Thyroid gland (tissue), 4 donors: ENCODE measurements at regions not wholly inside any gene's neighbourhood (a gene's known extent, or its start where the extent isn't known, plus 50 kb on each side); places are given as distances from the start of the nearest gene placed in this dataset.

Source experiments
- CTCF ChIP-seq, 6 experiments: fragments of 200-600 bp in 3 of 6; fragments of 450-650 bp in 3 of 6; sonication (generic) in 3 of 6; IDR thresholded peaks; one replicate each; pipeline ENCODE4 v1.5.1; 2016 to 2019; ENCODE audit warnings: antibody characterized with exemption in 6 of 6, mild to moderate bottlenecking in 2 of 6, inconsistent platforms in 1 of 6, moderate library complexity in 1 of 6
- POLR2A ChIP-seq, 2 donors: fragments of 450-650 bp; IDR thresholded peaks; one replicate each; pipeline ENCODE4 v1.6.1; 2017; ENCODE audit warnings: antibody characterized with exemption in 2 of 2, mild to moderate bottlenecking in 2 of 2, moderate library complexity in 1 of 2

DNA sequence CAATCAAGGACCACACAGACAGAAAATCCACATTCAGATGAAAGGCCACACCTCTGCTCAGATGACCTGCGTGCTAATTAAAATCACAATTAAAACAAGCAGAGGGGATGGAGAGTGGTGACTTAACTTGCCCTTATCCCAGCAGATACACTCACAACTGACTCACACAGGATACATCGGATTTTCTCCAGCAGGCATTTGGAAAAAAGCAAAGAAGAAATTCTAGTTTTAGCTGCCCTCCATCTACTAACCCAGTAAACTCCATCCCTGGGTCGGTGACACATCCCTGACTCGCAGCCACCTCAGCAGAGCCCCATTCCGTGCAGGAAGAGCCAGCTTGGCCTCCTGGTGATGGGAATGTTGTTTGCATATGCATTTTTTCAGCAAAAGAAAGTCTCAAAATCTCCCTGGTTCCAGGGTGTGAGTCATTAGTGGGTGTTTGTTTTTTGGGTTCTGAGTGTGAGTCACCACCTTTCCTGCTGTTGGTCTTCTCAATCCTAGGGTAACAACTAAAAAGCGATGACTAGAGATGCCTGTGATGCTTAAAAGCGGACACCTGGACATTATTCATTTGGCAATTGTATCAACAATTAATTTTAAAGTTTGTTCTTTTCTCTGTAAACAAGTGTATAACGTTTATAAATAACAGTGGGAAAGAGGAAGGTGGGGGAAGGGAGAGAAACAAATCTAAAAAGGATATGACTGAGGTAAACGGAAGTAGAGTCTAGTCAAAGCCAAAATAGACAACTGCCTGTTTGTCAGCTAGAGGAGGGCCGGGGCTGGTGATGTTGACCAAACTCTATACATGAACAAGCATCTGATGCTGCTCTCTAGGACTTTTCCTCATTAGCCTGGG is 49.8 kb upstream of the SLC4A7 start:
- peak in 1 of 6 experiments; percentile 3 for TF ChIP-seq CTCF (IDR thresholded peaks at IDR 0.05)
- no peak for TF ChIP-seq POLR2A (IDR thresholded peaks at IDR 0.05)
